GM20000 (cell line): ENCODE measurements at regions not wholly inside any gene's neighbourhood (a gene's known extent, or its start where the extent isn't known, plus 50 kb on each side); places are given as distances from the start of the nearest gene placed in this dataset.

Experiments
- DNase-seq: peaks from one replicate; pipeline ENCODE4 v3.0.0; 2012; ENCODE audit warnings: low spot score
- CTCF ChIP-seq: IDR thresholded peaks from 2 replicates; pipeline ENCODE4 v1.5.1; 2012; ENCODE audit warnings: mild to moderate bottlenecking, control low read depth; ENCODE audit errors: extremely low read depth, missing control alignments

GRCh38 chr2:12096051-12096787 is 349.8 kb downstream of the LPIN1 start:
- no peak for TF ChIP-seq CTCF

GRCh38 chr2:12096788-12097449 is 350.5 kb downstream of the LPIN1 start:
- no peak for TF ChIP-seq CTCF
- no peak for DNase-seq

More at GRCh38 chr2:12096051-12096787, 349.8 kb downstream of the LPIN1 start:
- DNase-seq, result no peak

GRCh38 chr2:12097859-12098258 is 351.4 kb downstream of the LPIN1 start:
- no peak for TF ChIP-seq CTCF

GRCh38 chr2:12099374-12099773 is 352.9 kb downstream of the LPIN1 start:
- TF ChIP-seq CTCF, result no peak
- DNase-seq, result no peak

More at GRCh38 chr2:12097859-12098258, 351.4 kb downstream of the LPIN1 start:
- DNase-seq, result no peak

- DNase-seq, result no peak
- TF ChIP-seq CTCF, result no peak
Measured at GRCh38 chr2:12102679-12103078, 356.2 kb downstream of the LPIN1 start.

- no peak for DNase-seq
- TF ChIP-seq CTCF, result no peak
Measured at GRCh38 chr2:12105180-12105579, 358.7 kb downstream of the LPIN1 start.

GRCh38 chr2:12106440-12107080 is 360.1 kb downstream of the LPIN1 start:
- TF ChIP-seq CTCF, result no peak
- DNase-seq, result no peak
